ENCODE measurements at regions not wholly inside any gene's neighbourhood (a gene's known extent, or its start where the extent isn't known, plus 50 kb on each side); places are given as distances from the start of the nearest gene placed in this dataset.

DNA sequence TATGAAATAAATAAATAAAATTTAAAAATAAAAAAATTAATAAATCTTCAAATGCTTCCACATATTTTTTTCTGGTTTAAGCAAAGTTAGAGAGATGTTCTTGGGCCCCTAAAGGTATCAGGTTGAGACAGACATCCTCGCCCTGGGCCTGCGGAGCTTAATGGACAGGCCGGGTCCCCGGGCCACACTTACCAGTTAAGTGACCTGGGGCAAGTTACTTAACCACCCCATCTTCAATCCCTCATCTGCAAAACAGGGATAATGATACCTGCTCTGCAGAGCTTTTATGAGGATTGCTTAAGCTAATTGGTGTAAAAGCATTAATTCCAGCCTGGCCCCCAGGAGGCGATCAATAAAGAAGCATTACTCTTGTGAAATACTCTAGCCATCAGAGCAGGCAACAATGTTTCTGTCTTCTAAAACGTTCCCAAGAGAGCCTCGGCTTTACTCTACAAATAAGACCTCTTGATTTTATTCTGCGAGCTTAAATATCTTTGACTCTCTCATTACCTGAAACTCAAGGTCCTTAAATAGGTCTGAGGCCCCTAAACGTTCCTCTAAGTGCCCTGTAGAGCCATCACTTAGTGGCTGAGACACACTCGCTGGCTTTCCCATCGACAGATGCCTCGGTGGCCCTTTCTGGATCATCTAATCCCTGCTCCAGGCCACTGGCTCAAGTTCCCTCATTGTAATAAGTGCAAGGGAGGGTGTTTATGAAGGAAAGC lies 81.1 kb upstream of the DIO3 start:
- Histone ChIP-seq H3K4me3 (ENCODE audit: low read depth in 1 of 2, low read length in 1 of 2) (no peak overlapping the region), H3K27ac (no peak overlapping the region), H3K4me1 (ENCODE audit: control insufficient read depth in 1 of 2, insufficient read depth in 1 of 2, low read depth in 1 of 2, low read length in 1 of 2) (no peaks in the 10 kb centered on the region), H3K9me3 (no peaks in the 10 kb centered on the region), H3K27me3 (no peaks in the 10 kb centered on the region), H3K36me3 (no peaks in the 10 kb centered on the region)
- no peak for TF ChIP-seq CTCF (IDR thresholded peaks at IDR 0.05)

- H3K36me3 ChIP-seq, result no peaks in the 10 kb centered on the region
- H3K9me3 ChIP-seq, result no peaks in the 10 kb centered on the region
- H3K27me3 ChIP-seq, result no peaks in the 10 kb centered on the region
- no peaks in the 10 kb centered on the region for H3K4me1 ChIP-seq (ENCODE audit: control insufficient read depth in 1 of 2, insufficient read depth in 1 of 2, low read depth in 1 of 2, low read length in 1 of 2)
- no peak overlapping the region for H3K27ac ChIP-seq
- no peak for TF ChIP-seq CTCF (IDR thresholded peaks at IDR 0.05)
- H3K4me3 ChIP-seq (ENCODE audit: low read depth in 1 of 2, low read length in 1 of 2), result no peak overlapping the region
Observed at GRCh38 chr14:101480747-101481530, 80.4 kb upstream of the DIO3 start.

DNA sequence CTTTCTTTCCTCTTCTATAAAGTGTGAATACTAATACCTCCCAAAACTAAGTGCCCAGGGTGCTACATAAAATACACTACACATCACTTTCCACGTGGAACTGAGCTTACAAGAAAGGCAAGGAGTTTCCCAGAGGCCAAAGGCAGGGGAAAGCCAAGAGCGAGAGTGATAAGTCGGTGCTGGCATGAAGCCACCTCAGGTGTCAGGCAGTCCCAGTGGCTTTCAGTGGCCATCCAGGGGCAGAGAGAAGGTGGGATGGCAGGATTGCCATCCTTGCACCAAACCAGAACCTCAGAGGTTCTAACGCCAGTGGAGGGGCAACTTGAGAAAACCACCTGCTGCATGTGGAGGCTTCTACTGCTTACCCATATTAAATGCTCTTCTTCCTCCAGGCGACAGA lies 79.7 kb upstream of the DIO3 start:
- no peaks in the 10 kb centered on the region for H3K27me3 ChIP-seq
- no peak overlapping the region for H3K4me3 ChIP-seq (ENCODE audit: low read depth in 1 of 2, low read length in 1 of 2)
- H3K27ac ChIP-seq, result no peak overlapping the region
- no peaks in the 10 kb centered on the region for H3K4me1 ChIP-seq (ENCODE audit: control insufficient read depth in 1 of 2, insufficient read depth in 1 of 2, low read depth in 1 of 2, low read length in 1 of 2)
- TF ChIP-seq CTCF (IDR thresholded peaks at IDR 0.05), result no peak
- no peaks in the 10 kb centered on the region for H3K9me3 ChIP-seq
- no peaks in the 10 kb centered on the region for H3K36me3 ChIP-seq

DNA sequence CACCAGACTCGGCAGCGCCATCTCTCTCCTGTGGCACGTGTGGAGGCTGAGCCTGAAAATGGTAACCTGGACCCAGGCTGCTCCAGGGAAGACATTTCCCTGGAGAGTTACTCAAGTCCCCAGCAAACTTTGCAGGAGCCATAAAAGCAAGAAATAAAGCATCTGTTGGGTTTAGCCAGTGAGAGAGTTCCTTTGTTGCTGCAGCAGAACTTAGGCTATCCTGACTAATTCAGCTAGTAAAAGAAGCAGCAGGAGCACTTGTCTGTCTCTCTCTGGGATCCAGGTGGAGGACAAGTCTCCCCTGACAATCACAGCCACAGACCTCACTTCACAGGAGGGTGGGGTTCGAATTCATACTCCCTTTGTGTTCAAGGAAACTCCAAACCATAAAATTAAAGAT lies 79.2 kb upstream of the DIO3 start:
- Histone ChIP-seq H3K27ac (no peak overlapping the region), H3K36me3 (no peaks in the 10 kb centered on the region), H3K4me3 (ENCODE audit: low read depth in 1 of 2, low read length in 1 of 2) (no peak overlapping the region), H3K27me3 (no peaks in the 10 kb centered on the region), H3K9me3 (no peaks in the 10 kb centered on the region), H3K4me1 (ENCODE audit: control insufficient read depth in 1 of 2, insufficient read depth in 1 of 2, low read depth in 1 of 2, low read length in 1 of 2) (no peaks in the 10 kb centered on the region)
- no peak for TF ChIP-seq CTCF (IDR thresholded peaks at IDR 0.05)

DNA sequence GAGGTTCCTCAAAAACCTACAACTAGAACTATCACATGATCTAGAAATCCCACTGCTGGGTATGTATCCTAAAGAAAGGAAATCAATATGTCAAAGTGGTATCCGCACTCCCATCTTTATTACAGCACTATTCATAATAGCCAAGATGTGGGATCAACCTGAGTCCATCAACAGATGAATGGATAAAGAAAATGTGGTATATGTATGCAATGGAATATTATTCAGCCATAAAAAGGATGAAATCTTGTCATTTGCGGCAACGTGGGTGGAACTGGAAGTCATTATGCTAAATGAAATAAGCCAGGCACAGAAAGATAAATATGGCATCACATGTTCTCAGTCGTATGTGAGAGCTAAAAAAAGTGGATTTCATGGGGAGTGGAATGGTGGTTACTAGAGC lies 77.5 kb upstream of the DIO3 start:
- no peak for TF ChIP-seq CTCF (IDR thresholded peaks at IDR 0.05)
- H3K27me3 ChIP-seq, result no peaks in the 10 kb centered on the region
- no peaks in the 10 kb centered on the region for H3K4me1 ChIP-seq (ENCODE audit: control insufficient read depth in 1 of 2, insufficient read depth in 1 of 2, low read depth in 1 of 2, low read length in 1 of 2)
- no peaks in the 10 kb centered on the region for H3K36me3 ChIP-seq
- no peaks in the 10 kb centered on the region for H3K9me3 ChIP-seq
- no peak overlapping the region for H3K27ac ChIP-seq
- no peak overlapping the region for H3K4me3 ChIP-seq (ENCODE audit: low read depth in 1 of 2, low read length in 1 of 2)
